H9 (cell line): ENCODE measurements at regions not wholly inside any gene's neighbourhood (a gene's known extent, or its start where the extent isn't known, plus 50 kb on each side); places are given as distances from the start of the nearest gene placed in this dataset.

ENCODE experiments used
- DNase-seq: peaks from one replicate; pipeline ENCODE4 v3.0.0-alpha.2; 2017
- H2AFZ ChIP-seq: one replicate; pipeline ENCODE4 v1.6.1; 2013; ENCODE audit warnings: mild to moderate bottlenecking, low read length, control low read depth, moderate library complexity
- H2AK5ac ChIP-seq: 2 replicates; pipeline ENCODE4 v1.6.1; 2013; ENCODE audit warnings: low read length, control low read depth, mixed read lengths; ENCODE audit not compliant: insufficient read length
- H2BK120ac ChIP-seq: one replicate; pipeline ENCODE4 v1.6.1; 2013; ENCODE audit warnings: low read depth, mild to moderate bottlenecking, low read length, control low read depth, inconsistent platforms; ENCODE audit not compliant: poor library complexity, severe bottlenecking
- H2BK12ac ChIP-seq: 2 replicates; pipeline ENCODE4 v1.6.1; 2013; ENCODE audit warnings: low read length, control low read depth, mixed read lengths, low read depth; ENCODE audit not compliant: insufficient read length
- H2BK15ac ChIP-seq: 2 replicates; pipeline ENCODE4 v1.6.1; 2013; ENCODE audit warnings: low read depth, low read length, control low read depth
- H2BK20ac ChIP-seq: one replicate; pipeline ENCODE4 v1.6.1; 2013; ENCODE audit warnings: low read depth, mild to moderate bottlenecking, low read length, control low read depth, inconsistent platforms; ENCODE audit not compliant: poor library complexity, severe bottlenecking
- H2BK5ac ChIP-seq: 2 replicates; pipeline ENCODE4 v1.6.1; 2013; ENCODE audit warnings: low read length, control low read depth, mixed read lengths; ENCODE audit not compliant: insufficient read length
- H3K14ac ChIP-seq: 2 replicates; pipeline ENCODE4 v1.6.1; 2013; ENCODE audit warnings: low read length, control low read depth; ENCODE audit not compliant: insufficient read depth
- H3K18ac ChIP-seq: 2 replicates; pipeline ENCODE4 v1.6.1; 2013; ENCODE audit warnings: low read depth, mild to moderate bottlenecking, mixed read lengths, low read length, control low read depth; ENCODE audit not compliant: insufficient read length
- H3K23ac ChIP-seq: 2 replicates; pipeline ENCODE4 v1.6.1; 2013; ENCODE audit warnings: low read length, control low read depth, mixed read lengths, low read depth; ENCODE audit not compliant: insufficient read length
- H3K23me2 ChIP-seq: 2 replicates; pipeline ENCODE4 v1.6.1; 2013; ENCODE audit warnings: low read depth, mild to moderate bottlenecking, mixed read lengths, low read length, control low read depth; ENCODE audit not compliant: insufficient read length, poor library complexity, severe bottlenecking
- H3K27ac ChIP-seq: 2 replicates; pipeline ENCODE4 v1.5.1; 2013; ENCODE audit warnings: low read length, control low read depth, mixed read lengths, low read depth; ENCODE audit not compliant: insufficient read length
- H3K27me3 ChIP-seq: 2 replicates; pipeline ENCODE4 v1.6.1; 2013; ENCODE audit warnings: low read length, control low read depth, inconsistent platforms; ENCODE audit not compliant: insufficient read depth
- H3K4ac ChIP-seq: 2 replicates; pipeline ENCODE4 v1.6.1; 2013; ENCODE audit warnings: low read depth, mild to moderate bottlenecking, control low read depth, inconsistent platforms, low read length, moderate library complexity
- H3K4me1 ChIP-seq: 2 replicates; pipeline ENCODE4 v1.6.1; 2013; ENCODE audit warnings: low read length, control low read depth, inconsistent platforms; ENCODE audit not compliant: insufficient read depth
- H3K4me2 ChIP-seq: 2 replicates; pipeline ENCODE4 v1.6.1; 2013; ENCODE audit warnings: low read length, control low read depth, mixed read lengths; ENCODE audit not compliant: insufficient read length, insufficient read depth
- H3K56ac ChIP-seq: 2 replicates; pipeline ENCODE4 v1.6.1; 2013; ENCODE audit warnings: low read depth, mild to moderate bottlenecking, mixed read lengths, low read length, control low read depth; ENCODE audit not compliant: insufficient read length
- H3K79me1 ChIP-seq: 2 replicates; pipeline ENCODE4 v1.6.1; 2013; ENCODE audit warnings: low read depth, mild to moderate bottlenecking, moderate library complexity, low read length, control low read depth, inconsistent platforms; ENCODE audit not compliant: insufficient read depth, poor library complexity, severe bottlenecking
- H3K79me2 ChIP-seq: 2 replicates; pipeline ENCODE4 v1.6.1; 2013; ENCODE audit warnings: low read length, control low read depth, inconsistent platforms; ENCODE audit not compliant: insufficient read depth
- H3K9ac ChIP-seq: 2 replicates; pipeline ENCODE4 v1.6.1; 2013; ENCODE audit warnings: low read length, control low read depth, mixed read lengths; ENCODE audit not compliant: insufficient read length; ENCODE audit errors: extremely low read depth
- H3K9me3 ChIP-seq: one replicate; pipeline ENCODE4 v1.6.1; 2013; ENCODE audit warnings: low read depth, low read length, inconsistent platforms; ENCODE audit not compliant: control insufficient read depth
- H3T11ph ChIP-seq: one replicate; pipeline ENCODE4 v1.6.1; 2013; ENCODE audit warnings: mild to moderate bottlenecking, low read length, control low read depth, inconsistent platforms
- H4K20me1 ChIP-seq: one replicate; pipeline ENCODE4 v1.6.1; 2013; ENCODE audit not compliant: control insufficient read depth, insufficient read length, insufficient read depth
- H4K5ac ChIP-seq: 2 replicates; pipeline ENCODE4 v1.6.1; 2013; ENCODE audit warnings: low read depth, mild to moderate bottlenecking, mixed read lengths, low read length, control low read depth; ENCODE audit not compliant: insufficient read length
- H4K8ac ChIP-seq: replicated peaks from 2 replicates; pipeline ENCODE4 v1.6.1; 2013; ENCODE audit warnings: low read length, control low read depth, mixed read lengths, low read depth; ENCODE audit not compliant: insufficient read length
- H4K91ac ChIP-seq: 2 replicates; pipeline ENCODE4 v1.6.1; 2013; ENCODE audit warnings: low read depth, mild to moderate bottlenecking, moderate library complexity, mixed read lengths, low read length, control low read depth; ENCODE audit not compliant: insufficient read length
- H3K27ac Mint-ChIP-seq, 3 experiments: 2 replicates in 2 of 3; 3 replicates in 1 of 3; pipeline ENCODE4 v1.8.0; 2020 to 2021; ENCODE audit warnings: mixed read lengths in 3 of 3, mild to moderate bottlenecking in 1 of 3, moderate library complexity in 1 of 3
- H3K27me3 Mint-ChIP-seq: 2 replicates; pipeline ENCODE4 v1.8.0; 2021; ENCODE audit warnings: low read depth, mild to moderate bottlenecking, moderate library complexity, mixed read lengths
- H3K36me3 Mint-ChIP-seq, 3 experiments: 2 replicates in 2 of 3; 3 replicates in 1 of 3; pipeline ENCODE4 v1.8.0; 2020 to 2021; ENCODE audit warnings: low read depth in 3 of 3, mixed read lengths in 3 of 3; ENCODE audit not compliant: insufficient read depth in 1 of 3
- H3K4me1 Mint-ChIP-seq, 2 experiments: 2 replicates each; pipeline ENCODE4 v1.8.0; 2020; ENCODE audit warnings: mixed read lengths in 2 of 2
- H3K4me3 Mint-ChIP-seq, 2 experiments: 2 replicates in 1 of 2; 3 replicates in 1 of 2; pipeline ENCODE4 v1.8.0; 2020 to 2021; ENCODE audit warnings: mild to moderate bottlenecking in 2 of 2, mixed read lengths in 2 of 2, moderate library complexity in 1 of 2
- H3K9me3 Mint-ChIP-seq, 2 experiments: 2 replicates in 1 of 2; 3 replicates in 1 of 2; pipeline ENCODE4 v1.8.0; 2020; ENCODE audit warnings: mild to moderate bottlenecking in 2 of 2, mixed read lengths in 2 of 2, moderate library complexity in 1 of 2
- WGBS: extraction: QIAGEN DNeasy Blood & Tissue Kit; methylation state at CpG from one replicate; pipeline ENCODE4 v1.1.7; 2013; ENCODE audit warnings: missing lambda C conversion rate, low lambda C conversion rate, mixed read lengths; ENCODE audit not compliant: insufficient read length; ENCODE audit errors: extremely low coverage; 5-methylcytosine and 5-hydroxymethylcytosine counted together
- TF ChIP-seq, protein P1 (sequence below): fragments of 200-600 bp; sonication (generic); conservative IDR thresholded peaks from 3 replicates; pipeline ENCODE4 v1.8.0; 2021; ENCODE audit warnings: antibody characterized with exemption, mild to moderate bottlenecking

DNA sequence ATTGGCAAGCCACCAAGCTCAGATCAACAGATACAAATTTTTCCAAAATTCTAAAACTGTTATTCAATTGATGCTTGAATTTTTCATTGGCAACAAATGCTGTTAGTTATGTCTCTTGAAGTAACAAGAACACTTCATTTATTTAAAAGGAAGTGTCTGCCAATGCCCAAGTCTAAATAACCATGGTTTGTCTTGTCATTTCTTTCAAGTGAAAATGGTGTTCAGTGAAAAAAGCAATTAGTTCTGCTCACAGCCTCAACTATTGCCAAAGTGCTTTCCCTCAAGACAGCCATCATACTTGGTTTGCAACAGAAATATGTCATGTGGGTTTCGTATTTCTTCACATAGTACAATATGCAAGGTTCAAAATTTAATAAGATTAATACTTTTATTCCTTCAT is 312.6 kb upstream of the LMCD1 start:
- WGBS, result no CpG with 5 or more reads among the region's 1 CpG
- H3K23ac ChIP-seq, result no peak overlapping the region
- H2BK20ac ChIP-seq, result no peak overlapping the region
- H3K27me3 ChIP-seq, result no peaks in the 10 kb centered on the region
- no peak overlapping the region for H2AFZ ChIP-seq
- Mint-ChIP-seq H3K27me3 (no peaks in the 10 kb centered on the region; the same call in 1 of the 2 replicates), H3K9me3 (peaks cover 5 to 17% of the 10 kb centered on the region in 2 experiments; a peak in 3 of 5 replicates), H3K4me1 (peaks cover 5% of the 10 kb centered on the region in 2 experiments; a peak in 1 of 4 replicates), H3K36me3 (peaks cover 2 to 11% (median 7%) of the 10 kb centered on the region in 3 experiments; a peak in 6 of 7 replicates), H3K27ac (no peak overlapping the region), H3K4me3 (no peak overlapping the region)
- DNase-seq, result no peak
- H3K4me1 ChIP-seq, result peaks cover 2% of the 10 kb centered on the region; the same call in 1 of the 2 replicates
- no peak overlapping the region for H2BK120ac ChIP-seq
- no peak overlapping the region for H3K27ac ChIP-seq
- H3K56ac ChIP-seq, result no peak overlapping the region
- H2AK5ac ChIP-seq, result no peak overlapping the region
- no peaks in the 10 kb centered on the region for H3K79me1 ChIP-seq
- no peak overlapping the region for H3K9ac ChIP-seq
- no peaks in the 10 kb centered on the region for H4K20me1 ChIP-seq
- no peak overlapping the region for H3K18ac ChIP-seq
- H3K4me2 ChIP-seq, result no peak overlapping the region
- H3K4ac ChIP-seq, result no peak overlapping the region
- no peak overlapping the region for H3T11ph ChIP-seq
- no peaks in the 10 kb centered on the region for H3K79me2 ChIP-seq
- H2BK15ac ChIP-seq, result no peak overlapping the region
- no peak overlapping the region for H2BK12ac ChIP-seq
- H3K23me2 ChIP-seq, result no peaks in the 10 kb centered on the region
- no peak overlapping the region for H4K8ac ChIP-seq
- H4K5ac ChIP-seq, result no peak overlapping the region
- TF ChIP-seq, protein P1, sequence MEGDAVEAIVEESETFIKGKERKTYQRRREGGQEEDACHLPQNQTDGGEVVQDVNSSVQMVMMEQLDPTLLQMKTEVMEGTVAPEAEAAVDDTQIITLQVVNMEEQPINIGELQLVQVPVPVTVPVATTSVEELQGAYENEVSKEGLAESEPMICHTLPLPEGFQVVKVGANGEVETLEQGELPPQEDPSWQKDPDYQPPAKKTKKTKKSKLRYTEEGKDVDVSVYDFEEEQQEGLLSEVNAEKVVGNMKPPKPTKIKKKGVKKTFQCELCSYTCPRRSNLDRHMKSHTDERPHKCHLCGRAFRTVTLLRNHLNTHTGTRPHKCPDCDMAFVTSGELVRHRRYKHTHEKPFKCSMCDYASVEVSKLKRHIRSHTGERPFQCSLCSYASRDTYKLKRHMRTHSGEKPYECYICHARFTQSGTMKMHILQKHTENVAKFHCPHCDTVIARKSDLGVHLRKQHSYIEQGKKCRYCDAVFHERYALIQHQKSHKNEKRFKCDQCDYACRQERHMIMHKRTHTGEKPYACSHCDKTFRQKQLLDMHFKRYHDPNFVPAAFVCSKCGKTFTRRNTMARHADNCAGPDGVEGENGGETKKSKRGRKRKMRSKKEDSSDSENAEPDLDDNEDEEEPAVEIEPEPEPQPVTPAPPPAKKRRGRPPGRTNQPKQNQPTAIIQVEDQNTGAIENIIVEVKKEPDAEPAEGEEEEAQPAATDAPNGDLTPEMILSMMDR, result no peak
- H4K91ac ChIP-seq, result no peak overlapping the region
- H2BK5ac ChIP-seq, result no peak overlapping the region
- H3K9me3 ChIP-seq, result no peaks in the 10 kb centered on the region
- H3K14ac ChIP-seq, result no peak overlapping the region
